Stimulated activated CD4-positive, alpha-beta T cell treated with anti-CD3 and anti-CD28 coated beads, Interleukin-1b, Interleukin-23, amount 100 ng/mL, for 4 hours (primary cell): ENCODE measurements at regions not wholly inside any gene's neighbourhood (a gene's known extent, or its start where the extent isn't known, plus 50 kb on each side); places are given as distances from the start of the nearest gene placed in this dataset.
"Not testable (repeated sequence)": the region's sequence is repeated elsewhere in the genome, so short reads cannot be mapped to it uniquely, and the experiment has no call there.

ENCODE experiments used
- DNase-seq, 2 donors: peaks; one replicate each; pipeline ENCODE4 v3.0.0-alpha.2; 2020; ENCODE audit warnings: low read depth in 2 of 2

DNA sequence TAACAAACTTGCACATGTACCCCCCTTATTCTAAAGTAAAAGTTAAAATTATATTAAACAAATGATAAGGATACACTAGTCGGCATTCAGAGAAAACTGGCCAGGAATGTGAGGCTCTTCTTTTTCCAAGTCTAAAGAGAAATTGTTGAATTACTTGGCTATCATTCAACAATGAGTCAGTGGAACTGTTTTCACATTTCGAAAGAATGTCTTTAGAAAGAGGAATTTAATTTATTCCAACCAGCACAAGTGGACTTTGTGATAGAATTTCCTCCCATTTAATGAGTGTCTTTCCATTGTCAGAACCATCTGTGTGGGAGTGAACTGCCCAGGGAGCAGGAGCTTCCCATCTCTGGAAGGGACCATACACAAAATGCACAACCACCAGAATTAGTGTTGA, 792.2 kb downstream of the EPHA4 start:
- DNase-seq: no peak

DNA sequence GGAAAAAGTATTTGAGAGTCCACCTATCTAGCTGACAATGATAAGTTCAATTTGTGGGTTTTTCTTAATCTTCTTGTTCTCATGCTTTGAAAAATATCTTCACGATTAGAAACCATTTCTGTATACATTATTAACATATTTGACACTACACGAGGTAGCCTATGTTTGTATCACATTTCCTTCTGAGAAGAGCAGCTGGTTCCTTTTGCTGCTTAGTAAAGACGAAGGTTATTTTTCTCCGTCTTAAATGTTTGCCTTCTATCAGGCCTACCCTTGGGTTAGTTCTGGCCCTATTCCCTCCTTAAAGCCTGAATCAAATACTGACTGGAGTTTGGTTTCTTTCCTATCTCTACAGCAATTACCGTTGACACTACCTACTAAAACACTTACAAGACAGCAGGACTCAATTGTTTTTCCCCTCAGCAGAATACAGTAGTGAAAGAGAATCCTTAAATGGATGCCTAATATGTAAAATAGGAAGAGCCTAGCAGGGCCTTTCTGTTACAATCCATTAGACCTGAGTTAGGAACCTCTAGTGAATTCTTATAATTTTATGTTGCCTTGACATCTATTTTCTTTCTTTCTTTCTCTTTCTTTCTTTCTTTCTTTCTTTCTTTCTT, 790.4 kb downstream of the EPHA4 start:
- no peak for DNase-seq

DNA sequence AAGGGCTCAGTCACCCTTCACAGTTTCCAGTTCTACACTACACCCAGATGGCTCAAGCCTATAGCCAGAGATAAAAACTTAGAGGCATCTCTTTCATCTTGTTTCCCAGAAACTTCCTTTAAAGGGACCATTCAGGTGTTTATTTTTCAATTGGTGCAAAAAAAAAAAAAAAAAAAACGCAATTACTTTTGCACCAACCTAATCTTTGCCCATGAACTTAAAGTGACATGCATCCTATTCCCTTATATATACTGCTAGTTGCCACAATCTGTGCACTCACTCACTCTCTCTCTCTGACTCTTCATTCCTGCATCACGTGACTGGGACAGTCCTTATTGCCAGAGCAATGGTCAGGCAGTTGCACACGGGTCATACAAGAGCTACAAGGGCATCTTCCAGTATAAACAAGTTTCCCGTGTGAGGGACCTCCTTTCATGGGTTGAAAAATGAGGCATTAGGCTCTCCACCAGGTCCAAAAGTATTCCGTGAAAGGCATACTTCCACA, 789.4 kb downstream of the EPHA4 start:
- DNase-seq: no peak

DNA sequence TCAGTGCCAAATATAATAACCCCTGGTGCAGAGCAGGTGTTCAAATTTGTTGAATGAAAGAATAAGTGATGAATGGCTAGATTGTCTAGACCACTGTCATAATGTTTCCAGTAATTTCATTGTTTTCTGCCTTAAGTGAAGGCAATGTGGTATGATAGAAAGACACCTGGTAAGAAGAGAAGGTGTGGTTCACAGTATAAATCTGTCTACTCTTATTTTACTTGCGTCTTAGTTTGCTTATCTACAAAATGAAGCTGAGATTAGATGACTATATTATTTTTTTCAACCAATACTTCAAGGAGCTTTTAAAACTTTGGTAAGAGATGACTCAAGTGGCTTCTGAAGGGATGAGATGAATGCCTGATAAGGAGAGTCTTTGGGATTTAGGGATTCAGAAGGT, 788.4 kb downstream of the EPHA4 start:
- DNase-seq: no peak

DNA sequence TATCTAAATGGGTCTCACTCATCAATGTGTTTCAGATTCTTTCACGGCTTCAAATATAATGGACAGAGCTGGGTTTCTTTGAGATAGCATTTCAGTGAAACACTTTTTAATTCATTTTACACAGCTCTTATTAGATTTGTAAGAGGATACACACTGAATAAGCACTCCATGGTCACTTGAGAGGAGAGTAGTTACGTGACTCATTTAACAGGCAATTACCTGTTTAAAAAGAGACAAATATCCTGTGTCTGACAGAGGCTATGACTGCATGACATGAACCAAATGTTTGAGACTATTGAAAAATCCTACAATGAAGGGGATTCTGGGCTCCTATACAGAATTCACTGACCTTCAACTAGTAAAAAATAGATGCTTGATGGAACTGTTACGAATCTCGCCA, 786.9 kb downstream of the EPHA4 start:
- DNase-seq: no peak

DNA sequence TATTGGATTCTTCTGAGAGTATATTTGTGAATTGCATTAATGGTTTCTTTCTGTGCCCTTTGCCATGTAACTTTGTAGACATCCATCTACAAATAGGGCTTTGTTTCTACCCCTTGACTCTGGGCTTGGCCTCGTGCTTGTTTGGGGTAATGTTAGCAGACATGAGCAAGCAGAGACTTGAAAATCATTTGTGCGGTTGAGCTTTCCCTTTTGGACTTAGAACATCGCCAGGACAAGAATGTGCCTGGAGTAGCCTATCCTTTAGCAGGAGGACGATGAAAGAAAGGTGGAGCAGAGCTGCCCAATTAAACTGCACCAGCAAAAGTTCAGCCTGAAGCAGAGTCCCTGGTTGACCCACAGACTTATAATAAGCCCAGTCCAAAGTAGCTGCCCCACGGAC, 785.9 kb downstream of the EPHA4 start:
- no peak for DNase-seq

DNA sequence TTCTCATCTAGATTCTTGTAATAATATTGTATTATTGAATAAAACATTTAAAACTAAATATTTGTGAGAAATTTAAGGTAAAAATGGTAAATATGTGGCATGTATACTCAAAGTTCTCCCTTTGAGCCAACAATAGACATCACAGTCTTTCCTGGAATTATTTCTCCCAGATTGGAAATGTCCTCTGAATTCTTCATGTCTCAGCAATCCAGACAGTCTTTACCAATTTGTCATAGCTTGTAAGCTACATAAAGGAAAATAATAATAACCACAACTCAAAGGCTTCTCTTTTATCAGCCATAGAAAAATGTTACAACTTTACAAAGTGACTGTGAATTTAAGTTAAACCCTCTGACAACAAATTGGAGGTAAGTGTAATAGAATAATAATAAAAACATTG, 784.9 kb downstream of the EPHA4 start:
- no peak for DNase-seq

DNA sequence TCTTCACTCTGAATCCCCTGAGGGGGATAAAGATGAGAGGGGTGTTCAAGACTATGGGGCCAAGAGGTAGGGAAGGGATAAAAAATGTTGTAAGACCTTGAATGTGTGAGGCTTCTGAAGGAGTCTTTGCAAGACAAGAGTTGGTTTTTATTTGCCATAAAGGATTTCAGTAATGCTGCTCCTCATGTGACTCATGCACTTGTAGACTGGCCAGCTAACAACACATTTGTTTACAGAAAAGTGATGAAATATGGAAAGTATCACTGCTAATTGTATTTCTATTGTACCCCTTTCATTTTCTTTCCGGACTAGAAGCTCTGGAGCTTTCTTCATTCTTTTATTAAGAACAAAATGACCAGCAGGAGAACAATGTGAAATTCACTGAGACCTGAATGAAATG, 782.1 kb downstream of the EPHA4 start:
- no peak for DNase-seq

DNA sequence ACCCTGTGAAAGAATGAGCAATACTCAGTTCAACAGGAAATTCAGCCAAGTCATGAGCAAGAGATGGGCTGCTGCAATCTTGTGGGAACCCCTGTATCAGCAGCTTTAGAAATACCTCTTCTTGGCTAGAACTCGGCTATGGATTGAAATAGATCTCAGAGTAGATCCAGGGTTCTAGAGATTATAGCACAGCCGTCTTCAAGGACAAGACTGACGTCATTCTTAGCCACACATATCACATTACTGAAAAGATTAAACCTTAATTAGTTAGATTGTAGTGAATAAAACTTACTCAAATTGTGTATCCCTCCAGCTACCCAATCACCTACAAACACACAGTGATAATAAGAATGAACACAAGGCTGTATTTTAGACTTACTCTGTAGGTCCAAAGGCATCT, 776.4 kb downstream of the EPHA4 start:
- no peak for DNase-seq

DNA sequence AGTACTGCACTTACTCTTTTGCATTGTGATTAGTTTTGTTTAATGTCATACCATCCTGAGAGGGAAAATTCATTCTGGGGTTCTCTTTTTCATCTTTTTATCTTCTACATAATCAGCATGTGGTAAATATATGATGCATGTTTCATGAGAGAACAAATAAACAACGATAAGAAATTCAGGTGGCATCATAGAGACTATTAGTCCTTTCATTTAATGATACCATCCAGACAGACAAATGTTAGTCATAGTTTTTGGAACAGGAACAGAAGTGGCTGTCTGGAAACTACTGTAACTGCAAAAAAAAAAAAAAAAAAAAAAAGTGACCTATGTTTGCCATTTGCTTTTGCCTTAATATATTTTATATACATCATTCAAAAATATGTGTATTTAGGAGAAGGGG, 761.0 kb downstream of the EPHA4 start:
- DNase-seq: no peak

DNA sequence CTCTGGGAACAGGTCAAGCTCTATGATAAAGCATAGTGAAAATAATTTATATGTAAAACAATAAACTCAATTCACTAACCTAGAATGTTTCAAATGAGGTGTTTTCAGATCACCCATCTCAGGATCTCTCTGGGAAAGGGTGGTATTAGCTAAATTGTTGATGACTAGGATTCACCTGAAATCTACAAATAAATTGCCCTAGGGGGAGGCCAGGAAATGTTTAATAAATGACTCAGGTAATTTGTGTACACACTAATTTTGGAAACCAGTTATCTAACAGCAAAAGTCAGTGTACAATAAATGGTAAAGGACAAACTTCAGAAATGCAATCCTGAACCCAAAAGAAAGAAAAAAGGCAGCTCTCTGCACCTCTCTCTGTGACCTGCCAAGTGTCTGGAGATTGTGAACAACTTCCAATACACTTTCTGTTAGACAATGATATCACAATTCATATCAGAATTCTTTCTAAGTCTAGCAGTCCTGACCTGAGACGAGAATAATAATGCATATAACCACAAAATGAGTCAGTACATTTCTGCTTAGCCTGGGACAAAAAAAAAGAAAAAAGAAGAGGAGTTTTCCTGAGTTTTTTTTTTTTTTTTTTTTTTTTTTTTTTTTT, 760.0 kb downstream of the EPHA4 start:
- DNase-seq: no peak

DNA sequence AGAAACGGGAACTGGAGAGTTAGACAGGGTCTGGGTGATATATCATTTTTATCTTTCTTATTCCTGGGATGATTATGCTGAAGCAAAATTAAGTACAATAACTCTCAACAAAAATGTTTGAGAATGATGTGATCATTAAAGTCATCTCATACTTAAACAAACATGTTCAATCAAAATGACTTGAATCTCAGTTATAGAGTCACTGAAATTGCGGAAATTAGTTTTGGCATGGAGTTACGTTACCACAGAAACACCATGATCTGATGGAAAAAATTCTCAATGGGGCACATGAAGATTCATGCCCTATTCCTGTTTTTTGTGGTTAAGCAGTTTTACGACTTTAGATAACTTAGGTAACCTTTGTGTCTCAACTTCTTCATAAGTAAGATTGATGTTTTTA, 757.7 kb downstream of the EPHA4 start:
- DNase-seq: no peak

DNA sequence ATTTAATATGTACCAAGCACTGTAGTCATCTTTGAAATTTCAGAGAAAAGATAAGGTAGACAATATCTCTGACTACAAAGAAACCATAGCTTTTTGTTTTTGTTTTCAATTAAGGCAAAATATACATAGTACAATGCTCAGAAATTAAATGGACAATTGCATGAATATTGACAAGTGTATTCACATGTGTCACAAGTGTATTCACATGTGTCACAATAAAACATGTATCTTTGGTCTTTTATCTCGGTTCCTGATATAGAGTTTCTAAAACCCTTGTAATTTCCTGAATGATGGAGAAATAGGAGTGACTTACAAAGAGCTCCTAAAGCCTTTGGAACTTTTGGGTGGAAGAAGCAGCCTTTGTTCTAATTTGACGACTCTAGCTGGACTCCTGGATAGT, 756.4 kb downstream of the EPHA4 start:
- no peak for DNase-seq

DNA sequence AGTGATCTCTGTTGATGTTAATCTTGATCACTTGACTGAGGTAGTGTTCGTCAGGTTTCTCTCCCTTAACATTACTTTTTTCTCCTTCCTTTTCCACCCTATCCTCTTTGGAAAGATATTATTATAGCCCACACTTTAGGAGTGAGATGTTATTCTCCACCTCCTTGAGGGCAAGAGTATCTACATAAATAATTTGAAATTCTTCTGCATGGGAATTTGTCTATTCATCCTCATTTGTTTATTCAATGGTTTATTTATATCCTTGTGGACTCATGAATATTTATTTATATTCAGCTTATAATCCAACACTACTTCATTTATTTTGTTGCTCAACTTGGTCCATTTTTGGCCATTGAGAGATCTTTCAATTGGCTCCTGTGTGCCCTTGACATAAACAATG, 750.4 kb downstream of the EPHA4 start:
- no peak for DNase-seq

DNA sequence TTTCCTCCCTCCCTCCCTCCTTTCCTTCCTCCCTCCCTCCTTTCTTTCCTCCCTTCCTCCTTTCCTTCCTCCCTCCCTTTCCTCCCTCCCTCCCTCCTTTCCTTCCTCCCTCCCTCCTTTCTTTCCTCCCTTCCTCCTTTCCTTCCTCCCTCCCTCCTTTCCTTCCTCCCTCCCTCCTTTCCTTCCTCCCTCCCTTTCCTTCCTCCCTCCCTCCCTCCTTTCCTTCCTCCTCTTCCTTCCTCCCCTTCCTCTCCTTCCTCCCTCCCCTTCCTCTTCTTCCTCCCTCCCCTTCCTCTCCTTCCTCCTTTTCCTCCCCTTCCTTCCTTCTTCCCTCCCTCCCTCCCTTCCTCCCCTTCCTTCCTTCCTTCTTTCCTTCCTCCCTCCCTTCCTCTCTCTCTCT, 748.5 kb downstream of the EPHA4 start:
- not testable (repeated sequence) for DNase-seq

DNA sequence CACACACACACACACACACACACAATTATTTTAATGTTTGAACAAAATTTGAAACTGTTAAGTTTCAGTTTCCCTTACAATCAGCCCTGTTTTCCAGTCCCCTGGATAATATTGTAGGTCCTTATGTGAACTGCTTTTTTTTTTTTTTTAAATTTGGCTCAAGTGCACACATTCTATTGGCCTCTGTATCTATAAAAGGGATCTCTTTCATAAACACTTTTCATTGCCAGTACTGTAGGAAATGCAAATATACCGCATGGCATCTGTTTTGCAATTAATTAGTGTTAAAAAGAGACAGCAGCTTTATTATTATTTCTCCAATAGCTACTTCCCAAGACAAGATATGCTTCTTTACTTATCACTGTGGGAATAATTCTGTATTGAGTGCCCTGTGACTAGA, 738.7 kb downstream of the EPHA4 start:
- no peak for DNase-seq

DNA sequence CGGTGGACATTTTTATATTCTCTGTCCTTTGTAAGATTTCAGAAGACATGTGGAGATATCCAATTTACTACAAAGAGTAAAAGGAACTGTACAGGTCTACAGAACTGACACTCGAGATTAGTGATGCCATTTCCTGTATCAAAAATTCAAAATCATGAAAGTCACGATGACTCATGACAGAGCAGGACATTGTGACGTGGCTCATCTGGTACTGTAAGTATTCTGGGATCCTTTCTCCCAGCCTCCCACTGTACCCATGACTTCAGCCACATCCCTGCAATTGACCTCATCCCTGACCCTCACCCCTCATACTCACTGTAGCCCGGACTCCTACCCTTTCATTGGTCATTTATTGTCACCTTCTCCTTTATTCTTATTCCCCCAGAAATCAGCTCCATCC, 736.5 kb downstream of the EPHA4 start:
- DNase-seq: no peak

DNA sequence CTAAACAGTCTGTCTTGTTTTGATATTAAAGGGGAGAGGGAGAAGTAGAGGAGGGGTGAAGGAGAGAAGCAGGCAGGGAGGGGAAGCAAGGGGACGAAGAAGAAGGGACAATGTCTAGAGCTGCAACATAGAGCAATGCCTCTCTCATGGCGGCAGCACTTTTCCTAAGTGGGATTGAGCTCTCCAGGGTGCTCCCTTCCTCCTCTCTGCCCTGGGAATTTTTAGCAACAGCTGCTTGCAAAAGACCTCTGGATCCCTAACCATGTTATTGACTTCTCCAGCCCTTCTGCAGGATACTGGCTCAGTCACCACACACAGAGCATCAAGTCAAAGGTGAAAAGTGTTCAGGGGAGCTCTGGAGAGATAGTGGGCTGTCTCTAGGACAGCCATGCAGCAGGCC, 734.9 kb downstream of the EPHA4 start:
- no peak for DNase-seq

DNA sequence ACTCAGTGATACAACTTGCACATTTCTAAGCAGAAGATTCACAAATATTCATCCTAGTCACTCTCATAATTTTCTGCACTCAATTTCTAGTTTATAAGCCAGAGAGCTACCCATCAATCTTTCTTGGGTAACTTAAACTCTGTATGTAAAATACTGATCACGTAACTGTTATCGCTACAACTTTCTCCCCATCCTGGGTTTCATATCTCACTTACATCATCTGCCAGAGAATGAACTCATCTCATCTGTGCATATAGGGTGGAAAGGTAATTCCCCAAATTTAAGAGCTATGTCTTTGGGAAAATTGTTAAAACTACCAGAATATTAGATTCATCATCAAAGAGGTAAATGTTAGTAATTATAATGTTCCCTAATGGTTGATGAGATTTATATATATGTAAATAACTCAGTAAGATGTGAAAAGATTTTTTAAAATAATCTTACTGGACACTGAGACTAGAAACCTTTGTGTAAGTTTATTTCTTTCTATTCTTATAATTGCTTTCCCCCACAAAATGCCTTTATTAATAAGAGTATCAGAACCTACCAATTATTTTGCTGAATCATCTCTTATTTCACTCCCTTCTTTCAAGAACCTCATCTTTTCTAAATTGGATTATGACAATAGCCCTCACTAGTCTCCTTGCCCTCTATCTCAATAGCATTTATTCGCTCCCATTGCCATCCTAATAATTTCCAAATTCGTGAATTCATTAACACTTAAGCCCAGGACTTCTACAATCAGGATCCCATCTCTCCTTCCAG, 729.0 kb downstream of the EPHA4 start:
- no peak for DNase-seq

DNA sequence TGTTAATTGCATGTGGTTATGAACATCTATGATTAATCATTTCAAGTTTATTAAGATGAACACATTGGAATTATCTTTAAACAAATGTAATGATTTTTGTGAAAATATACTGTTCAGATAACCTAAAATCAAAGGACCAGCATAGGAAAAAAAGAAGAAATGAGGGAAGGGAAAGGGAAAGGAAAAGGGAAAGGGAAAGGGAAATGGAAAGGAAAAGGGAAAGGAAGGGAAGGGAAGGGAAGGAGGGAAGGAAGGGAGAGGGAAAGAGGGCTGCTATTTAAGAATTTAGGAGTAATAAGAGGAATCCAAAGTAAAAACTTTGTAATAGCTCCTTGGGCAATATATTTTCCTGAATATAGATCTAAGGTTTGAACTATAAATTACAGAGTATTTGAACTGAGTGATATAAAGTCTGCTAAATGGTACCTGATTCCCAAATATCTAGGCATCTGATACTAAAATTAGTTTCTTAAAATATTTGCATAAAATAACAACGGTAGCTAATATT, 726.3 kb downstream of the EPHA4 start:
- no peak for DNase-seq

DNA sequence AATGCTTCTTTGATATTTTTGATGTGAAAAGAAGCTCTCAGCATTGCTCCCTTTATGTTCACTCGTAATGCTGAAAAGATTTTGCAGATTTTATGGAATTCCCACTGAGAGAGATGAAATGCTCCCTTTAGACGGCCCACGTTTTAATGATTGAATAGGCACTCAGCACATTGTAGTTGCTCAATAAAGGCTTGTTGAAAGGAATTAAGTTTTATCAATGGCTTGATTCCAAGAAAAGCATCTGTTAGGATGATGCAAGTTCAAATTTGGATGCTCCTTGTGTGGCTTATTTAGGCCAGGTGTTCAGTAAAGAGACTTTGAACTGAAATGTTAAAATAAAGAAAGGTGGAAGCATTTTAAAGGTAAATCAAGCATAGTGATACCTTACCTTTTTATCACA, 725.1 kb downstream of the EPHA4 start:
- no peak for DNase-seq

DNA sequence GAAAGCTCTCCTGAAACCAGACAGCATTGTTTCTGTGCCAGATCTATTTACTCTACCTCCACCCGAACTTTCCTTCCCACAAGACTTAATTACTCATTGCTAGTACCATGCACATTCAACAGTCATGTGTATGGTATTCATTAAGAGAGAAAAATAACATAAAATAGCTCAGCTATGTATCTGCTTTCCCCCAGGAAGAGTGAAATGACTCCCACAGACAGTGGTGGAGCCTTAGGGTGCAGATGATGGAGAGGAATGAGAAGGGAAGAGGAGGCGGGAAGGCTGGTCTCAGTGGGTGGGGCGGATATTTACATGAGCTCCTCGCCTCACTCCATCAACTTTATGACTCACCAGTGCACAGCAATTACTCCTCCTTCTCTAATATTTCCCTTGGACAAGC, 724.5 kb downstream of the EPHA4 start:
- no peak for DNase-seq

DNA sequence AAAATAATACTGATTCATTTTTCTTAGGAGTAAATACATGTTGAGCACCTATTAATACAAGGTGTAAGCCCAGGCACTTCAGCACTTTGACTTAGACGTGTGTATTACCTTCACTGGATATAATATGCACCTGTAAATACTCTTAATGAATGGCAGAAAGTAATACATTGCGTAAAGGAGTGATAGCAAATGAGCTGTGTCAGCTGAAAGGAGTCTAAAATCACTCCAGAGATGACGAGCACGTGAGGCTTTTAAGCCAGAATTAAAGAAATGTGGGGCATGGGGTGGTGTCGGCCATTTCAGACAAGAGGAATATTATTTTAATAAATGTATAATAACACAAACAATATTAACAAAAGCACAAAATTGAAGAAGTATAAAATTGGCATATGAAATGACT, 722.7 kb downstream of the EPHA4 start:
- no peak for DNase-seq
